ENCODE measurements at regions not wholly inside any gene's neighbourhood (a gene's known extent, or its start where the extent isn't known, plus 50 kb on each side); places are given as distances from the start of the nearest gene placed in this dataset.

DNA sequence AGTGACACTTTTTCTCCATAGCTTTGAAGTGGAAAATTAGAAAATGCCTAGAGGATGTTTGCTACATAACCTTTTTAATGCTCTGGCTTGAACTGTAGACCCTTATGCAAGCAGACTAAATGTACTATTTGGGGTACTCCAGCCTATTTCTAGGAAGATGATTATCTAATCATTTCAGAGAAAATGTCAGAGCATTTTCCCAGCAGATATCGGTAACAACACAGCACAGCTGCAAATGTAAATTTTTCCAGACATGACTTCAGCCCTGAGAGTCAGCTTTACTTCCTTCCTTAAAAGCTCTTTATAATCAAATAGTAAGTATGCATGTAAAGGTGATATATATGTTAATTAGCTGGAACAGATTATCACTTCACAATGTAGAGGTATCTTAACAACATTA is 1647.1 kb downstream of the SUCLG1 start:
- TF ChIP-seq POLR2A (IDR thresholded peaks at IDR 0.05) (no peak), CTCF (IDR thresholded peaks at IDR 0.05) (no peak), EP300 (IDR thresholded peaks at IDR 0.05) (no peak)

All from upper lobe of left lung (tissue), 4 donors.